ENCODE measurements at regions not wholly inside any gene's neighbourhood (a gene's known extent, or its start where the extent isn't known, plus 50 kb on each side); places are given as distances from the start of the nearest gene placed in this dataset.
A peak's percentile ranks its signal among the peaks of the same experiment; 100 is the strongest.

GRCh38 chr7:112550468-112551060 lies 69.8 kb downstream of the LSMEM1 start:
- peak; percentile 49 to 88 (median 80) for TF ChIP-seq CTCF (IDR thresholded peaks at IDR 0.05)
- TF ChIP-seq POLR2A (IDR thresholded peaks at IDR 0.05), result no peak
- no peak for TF ChIP-seq POLR2AphosphoS5 (IDR thresholded peaks at IDR 0.05)

Measured in prostate gland (tissue), 2 donors.